ENCODE measurements at regions not wholly inside any gene's neighbourhood (a gene's known extent, or its start where the extent isn't known, plus 50 kb on each side); places are given as distances from the start of the nearest gene placed in this dataset.

DNA sequence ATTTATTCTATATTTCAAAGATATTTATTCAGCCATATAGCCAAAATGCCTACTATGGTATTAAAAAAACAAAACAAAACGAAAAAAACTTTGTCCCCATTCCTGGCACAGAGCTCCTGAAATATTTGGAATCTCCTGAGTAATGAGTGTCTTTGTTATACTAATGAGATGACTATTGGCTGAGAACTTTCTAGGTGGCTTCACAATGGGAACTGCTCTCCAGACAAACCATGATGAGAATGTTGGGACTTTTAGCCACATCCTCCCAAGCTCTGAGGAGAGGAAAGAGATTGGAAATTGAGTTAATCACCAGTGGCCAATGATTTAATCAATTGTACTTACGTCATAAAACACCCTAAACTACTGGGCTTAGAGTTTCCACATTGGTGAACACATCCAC lies 631.8 kb upstream of the SETBP1 start:
- no peak for DNase-seq

DNA sequence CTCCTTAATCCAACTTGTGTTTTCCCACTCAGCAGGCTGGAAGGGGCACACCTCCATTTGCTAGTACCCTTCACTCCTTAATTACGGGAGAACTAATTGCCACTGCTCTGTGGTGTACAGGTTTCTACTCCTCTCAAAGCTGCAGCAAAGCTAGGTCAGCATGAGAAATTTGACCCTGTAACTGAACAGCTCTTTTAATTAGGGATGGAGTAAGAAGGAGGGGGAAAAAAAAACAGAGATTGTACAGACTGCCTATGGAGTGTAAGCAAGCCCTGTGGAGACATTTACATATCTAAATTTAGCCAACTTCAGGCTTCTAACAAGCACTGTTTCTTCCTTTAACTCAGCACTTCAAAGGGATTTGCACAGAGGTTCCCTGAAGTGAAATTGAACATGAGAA lies 629.7 kb upstream of the SETBP1 start:
- DNase-seq, result no peak

DNA sequence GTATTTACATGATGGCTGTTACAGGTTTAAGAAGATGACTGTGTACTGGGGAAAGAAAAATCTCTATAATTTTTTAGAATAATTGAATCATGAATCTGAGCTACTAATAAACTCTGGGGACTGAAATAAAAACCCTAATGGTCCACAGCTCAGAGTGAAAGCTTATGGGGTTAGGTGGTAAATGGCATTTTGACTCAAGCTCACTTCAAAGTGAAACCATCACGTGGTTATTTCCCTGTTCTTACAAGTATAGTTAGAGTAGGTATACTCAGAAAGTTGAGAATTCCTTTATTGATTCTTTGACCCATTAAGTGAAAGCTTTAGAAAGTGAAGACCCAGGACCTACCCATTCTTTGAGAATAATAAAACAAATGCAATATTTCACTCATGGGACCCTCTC lies 626.2 kb upstream of the SETBP1 start:
- no peak for DNase-seq

DNA sequence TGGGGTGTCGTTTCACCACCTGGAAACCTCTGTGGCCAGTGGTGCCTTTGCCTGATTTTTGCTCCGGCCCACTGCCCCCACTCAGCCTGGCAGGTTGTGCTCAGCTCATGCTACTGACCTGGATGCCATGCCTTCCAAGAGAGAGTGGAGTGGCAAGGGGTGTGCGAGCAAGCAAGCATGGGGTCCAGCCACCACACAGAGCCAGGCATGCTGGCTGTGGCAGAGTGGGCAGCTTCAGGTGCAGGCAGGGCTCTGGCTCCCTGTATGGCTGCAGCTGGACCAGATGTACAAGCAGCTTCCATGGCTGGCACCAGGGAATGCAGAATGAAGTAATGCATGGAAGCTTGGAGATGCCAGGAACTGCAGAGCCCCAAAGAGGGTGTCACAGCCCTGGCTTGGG lies 620.5 kb upstream of the SETBP1 start:
- no peak for DNase-seq

DNA sequence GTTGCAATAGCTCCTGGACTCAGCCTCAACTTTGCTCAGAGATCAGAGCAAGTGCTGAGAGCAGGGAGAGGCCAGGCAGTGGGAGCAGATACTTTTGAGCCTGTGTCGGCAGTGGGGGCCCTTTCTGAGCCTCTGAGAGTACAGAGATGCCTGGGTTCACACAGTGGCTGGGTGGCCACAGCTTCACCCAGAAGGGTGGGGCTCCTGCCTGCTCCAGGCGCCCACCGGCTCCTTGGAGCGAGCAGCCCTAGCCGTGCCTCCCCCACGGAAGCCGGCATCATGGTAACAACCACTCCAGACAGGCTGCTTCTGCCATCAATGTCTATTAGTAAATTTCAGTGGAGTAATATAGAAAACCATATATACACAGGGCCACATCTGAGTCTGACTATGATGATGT lies 619.2 kb upstream of the SETBP1 start:
- no peak for DNase-seq

DNA sequence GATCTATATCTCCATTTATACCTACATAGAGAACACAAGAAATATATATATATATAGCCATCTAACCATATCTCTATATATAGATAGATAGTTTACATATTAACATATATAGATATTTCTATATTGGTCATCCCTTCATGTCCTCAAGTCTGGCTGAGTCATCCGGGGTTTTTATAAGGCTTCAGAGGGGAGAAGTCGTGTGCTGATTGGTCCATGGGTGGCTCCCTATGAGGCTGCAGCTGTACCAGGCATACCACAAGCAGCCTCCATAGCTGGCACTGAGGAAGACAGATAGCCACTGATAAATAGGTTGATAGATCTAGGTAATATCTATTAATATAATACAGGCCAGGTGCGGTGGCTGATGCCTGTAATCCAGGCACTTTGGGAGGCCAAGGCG lies 618.3 kb upstream of the SETBP1 start:
- DNase-seq, result no peak

DNA sequence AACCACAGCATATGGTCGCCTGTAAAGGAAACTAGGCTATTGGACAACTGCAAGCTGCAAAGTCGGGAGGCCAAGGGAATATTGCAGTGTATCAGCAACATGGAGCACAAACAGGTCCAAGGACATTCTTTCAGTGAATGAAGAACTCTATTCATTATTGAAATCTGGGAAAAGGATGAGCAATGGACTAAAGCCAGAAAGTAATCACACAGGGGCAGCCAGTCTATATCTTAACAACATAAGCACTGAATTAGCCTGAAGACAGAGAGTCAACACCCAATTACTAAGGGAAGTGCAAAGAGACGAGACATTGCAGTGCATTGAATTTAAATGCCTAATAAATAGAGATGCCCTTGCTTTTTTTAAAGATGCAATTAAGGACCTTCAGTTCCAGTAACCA lies 615.5 kb upstream of the SETBP1 start:
- peak in 1 of 3 donors; percentile 34 for DNase-seq

DNA sequence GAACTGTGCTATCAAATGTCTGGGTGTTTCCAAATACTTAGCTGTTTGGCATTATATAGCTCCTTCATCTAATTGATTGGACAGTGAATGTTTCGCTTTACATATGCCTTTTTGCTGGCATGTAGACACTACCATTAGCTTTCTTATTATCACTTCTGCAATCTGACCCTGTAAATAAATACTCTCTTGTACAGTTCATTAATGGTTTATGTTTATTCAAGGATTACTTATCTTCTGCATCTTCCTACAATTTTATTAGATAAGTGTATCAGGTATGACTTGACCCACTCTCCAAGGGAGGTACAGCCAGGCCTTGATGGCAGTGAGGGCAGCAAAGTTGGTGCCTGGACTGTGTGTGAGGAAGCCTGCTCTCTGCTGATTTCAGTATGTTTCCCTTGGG lies 614.1 kb upstream of the SETBP1 start:
- DNase-seq, result no peak

DNA sequence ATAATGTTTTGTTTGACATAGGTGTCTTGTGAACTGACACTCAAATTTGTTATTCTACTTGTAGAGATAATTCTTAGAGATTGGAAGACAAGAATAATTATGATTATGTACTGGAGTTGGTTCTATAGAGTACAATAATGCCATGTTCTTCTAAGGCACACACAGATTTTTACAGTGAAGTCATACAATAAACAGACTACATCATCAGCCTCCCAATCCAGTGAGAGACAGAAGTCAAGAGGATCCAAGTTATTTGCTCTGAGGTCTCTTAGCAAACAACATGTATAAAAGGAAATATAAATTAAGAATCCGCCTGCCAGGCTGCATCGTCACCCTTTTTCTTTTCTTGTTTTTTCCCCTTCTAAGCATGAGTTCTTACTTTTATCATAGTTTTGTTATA lies 613.5 kb upstream of the SETBP1 start:
- no peak for DNase-seq

DNA sequence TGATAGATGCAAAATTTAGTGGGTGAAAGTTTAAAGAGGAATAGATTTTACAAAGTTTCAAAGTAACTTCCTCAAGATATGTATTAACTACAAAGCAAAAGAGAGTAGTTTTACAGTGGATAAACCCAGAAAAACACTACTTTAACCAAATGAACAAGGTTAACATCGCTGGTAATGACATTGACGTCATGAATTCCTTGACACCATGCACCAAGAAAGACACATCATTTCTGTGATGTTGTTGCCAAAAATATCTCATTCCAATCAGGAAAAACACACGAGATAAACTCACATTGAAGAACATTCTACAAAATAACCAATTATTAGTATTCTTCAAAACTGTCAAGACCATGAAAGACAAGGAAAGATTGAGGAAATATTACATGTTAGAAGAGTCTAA lies 605.6 kb upstream of the SETBP1 start:
- no peak for DNase-seq

DNA sequence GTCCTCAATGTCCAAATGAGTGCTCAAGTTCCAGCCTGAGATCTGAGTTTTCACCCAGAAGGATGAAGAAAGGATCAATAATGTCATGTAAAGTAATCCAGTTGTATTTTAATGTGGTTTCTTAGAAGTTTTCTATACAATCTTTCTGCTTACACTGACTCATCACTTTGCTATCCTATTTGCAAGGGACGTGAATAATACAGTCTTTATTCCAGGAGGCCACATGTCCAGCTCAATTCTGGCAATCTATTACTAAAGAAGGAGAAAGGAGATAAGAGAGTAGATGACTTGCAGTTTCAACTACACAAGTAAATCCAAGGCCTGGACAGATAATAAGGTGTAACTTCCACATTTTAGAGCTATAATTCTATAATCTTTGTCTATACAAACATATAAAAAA lies 601.1 kb upstream of the SETBP1 start:
- DNase-seq, result peak in 2 of 3 donors; percentile 18 to 31

DNA sequence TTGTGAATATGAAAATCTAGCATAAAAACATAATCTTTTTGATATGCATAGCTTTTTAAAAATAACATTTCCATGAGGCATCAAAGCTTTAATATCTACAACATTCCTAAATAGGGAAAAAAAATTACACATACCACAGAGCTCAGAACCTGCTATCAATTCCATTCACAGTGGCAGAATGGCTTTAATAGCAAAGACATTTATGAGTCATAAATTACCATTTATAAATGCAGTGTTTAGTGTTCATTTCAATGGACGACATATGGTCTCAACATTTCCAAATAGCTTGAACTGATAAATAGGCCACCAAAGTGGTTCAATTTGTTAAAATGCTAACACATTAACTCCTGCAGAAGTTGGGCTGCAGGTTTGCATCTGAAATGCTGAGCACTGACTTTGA lies 600.6 kb upstream of the SETBP1 start:
- DNase-seq, result no peak

DNA sequence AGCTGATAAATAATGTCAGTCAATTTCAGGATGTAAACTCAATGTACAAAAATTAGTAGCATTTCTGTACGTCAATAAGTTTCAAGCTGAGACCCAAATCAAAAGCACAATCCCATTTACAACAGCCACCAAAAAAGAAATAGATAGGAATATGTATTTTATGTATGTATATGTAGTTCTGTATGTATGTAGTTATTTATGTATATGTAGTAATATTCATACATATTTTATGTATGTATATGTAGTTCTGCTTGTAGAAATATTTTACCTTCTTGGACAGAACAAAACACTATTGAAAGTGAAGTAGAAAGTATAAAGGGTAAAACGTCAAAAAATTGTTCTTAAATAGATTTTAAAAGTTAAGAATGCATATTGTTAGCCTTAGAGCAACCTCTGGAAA lies 591.0 kb upstream of the SETBP1 start:
- no peak for DNase-seq

DNA sequence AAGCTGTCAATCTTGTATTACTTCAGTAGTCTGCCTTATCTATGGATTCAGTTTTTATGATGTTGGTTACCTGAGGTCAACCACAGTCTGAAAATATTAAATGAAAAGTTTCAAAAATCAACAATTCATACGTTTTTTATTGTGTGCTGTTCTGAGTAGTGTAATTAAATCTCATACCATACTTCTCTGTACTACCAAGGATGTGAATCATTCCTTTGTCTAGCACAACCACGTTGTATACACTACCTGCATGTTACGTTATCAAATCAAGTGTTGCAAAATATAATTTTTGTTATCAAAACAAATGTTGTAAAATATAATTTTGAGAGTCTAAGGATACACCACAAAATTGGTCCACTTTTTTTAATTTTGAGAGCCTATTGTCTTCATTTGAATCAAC lies 590.2 kb upstream of the SETBP1 start:
- no peak for DNase-seq

DNA sequence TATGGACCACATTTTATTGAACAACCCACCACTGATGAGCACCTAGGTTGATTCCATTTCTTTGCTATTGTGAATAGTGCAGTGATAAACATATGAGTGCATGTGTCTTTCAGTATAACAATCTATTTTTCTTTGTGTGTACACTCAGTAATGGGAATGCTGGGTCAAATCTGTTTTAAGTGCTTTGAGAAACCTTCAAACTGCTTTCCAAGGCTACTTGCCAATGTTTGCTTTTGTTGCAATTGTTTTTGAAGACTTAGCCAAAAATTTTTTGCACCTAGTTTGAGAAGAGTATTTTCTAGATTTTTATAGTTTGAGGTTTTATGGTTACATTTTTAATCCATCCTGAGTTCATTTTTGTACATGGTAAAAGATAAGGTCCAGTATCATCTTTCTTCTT lies 587.4 kb upstream of the SETBP1 start:
- peak in 1 of 3 donors; percentile 13 for DNase-seq

DNA sequence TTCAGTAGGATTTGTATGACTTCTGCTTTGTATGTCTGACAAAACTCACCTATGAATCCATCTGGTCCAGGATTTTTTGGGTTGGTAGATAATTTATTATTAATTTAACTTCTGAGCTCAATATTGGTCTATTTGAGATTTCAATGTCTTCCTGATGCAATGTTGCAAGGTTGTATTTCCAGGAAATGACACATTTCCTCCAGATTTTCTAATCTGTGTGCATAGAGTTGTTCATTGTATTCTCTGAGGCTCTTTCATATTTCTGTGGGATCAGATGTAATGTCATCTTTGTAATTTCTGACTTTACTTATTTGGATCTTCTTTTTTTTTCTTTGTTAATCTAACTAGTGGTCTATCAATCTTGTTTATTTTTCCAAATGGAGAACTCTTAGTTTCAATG lies 584.7 kb upstream of the SETBP1 start:
- DNase-seq, result no peak

DNA sequence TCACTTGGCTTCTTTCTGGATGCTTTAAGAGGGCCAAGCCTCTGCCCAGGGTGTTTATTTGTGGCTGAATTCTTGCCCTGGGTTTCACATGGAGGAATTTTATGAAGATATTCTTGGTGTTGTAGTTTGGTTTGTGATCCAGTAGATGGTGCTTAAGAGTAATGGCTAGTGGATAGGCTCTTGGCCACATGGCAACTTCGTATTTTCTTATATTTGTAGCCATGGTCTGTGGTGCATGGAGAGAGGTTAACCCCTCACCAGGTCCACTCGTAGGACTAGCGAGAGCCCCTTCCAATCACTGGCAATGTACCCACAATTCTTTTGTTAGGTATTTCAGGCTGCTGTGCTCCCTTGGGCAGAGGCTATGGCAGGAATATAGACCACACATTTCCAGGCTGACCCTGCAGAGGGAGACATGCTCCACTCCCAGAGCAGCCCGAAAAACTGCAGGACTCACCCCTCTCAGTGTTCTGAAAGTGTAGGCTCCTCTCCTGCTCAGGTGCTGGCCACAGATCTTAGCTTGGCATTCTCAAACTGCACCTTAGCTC lies 582.1 kb upstream of the SETBP1 start:
- peak in 1 of 3 donors; percentile 23 for DNase-seq

DNA sequence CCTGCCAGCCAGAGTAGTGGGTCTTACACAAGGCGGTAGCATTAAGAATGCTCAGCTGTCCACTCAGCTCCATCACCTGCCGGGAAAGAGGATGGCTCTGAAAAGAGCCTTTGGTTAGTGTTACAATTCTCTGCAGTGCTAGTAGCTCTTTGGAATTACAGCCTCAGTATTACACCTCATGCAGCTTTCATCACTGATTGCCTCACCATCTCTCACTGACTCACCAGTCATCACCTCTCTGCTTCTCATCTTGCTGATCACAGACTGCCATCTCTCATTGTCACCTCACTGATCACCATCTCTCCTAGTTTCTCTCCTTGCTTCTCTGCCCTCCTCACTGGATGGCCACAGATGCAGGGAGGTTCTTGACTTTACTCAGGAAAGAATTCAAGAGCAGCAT lies 573.5 kb upstream of the SETBP1 start:
- no peak for DNase-seq

DNA sequence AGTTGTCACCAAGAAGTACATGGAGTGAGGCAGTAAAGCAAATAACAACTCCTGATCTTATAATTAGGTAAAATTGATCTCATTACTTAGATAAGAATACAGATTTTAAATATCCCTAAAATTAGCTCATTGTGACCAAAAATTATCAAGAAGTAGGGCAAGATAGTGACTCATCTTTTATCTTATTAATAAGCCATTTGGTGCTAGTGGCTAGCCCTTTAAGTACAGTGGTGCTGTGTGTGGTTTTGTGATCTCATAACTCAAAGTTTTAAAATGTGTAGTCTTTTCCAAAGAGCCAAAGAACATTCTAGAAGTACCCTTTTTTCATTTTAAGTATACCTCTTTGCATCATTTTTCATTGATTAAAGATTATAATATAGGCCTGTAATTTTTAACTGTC lies 569.4 kb upstream of the SETBP1 start:
- no peak for DNase-seq

DNA sequence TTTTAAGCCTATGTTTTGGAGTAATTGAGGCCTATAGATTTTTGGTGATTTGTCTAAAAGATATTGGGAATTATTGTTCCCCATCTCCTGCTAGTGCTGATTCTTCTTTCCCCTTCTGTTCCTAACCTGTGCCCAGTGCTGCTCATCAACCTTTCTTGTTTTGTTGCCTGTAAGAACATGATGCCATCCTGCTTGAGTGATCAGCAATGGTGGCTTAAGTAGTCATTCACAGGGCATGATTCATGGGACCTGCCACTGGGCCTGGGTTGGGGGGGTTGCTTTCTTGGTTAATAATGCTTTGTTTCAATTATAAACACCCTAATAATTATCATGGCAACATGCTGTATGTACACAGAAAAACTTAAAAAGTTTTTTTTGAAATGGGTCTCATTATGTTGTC lies 562.9 kb upstream of the SETBP1 start:
- no peak for DNase-seq

DNA sequence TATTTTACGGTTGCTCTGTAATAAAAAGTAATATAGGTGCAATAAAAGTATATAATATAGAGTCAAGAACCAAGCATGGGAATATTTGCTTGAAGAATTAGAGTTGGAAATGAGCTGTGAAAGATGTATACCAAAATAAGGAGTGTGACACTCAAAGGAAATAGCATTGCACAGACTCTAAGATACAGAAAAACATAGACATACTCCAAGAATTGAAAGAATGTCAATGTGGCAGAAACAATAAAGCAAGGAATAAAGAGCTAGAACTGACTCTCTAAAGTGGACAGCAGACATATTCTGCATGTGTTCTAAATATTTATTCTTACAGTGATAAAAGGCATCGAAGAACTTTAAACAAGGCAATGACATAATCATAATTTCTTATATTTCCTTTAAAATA lies 561.1 kb upstream of the SETBP1 start:
- no peak for DNase-seq

DNA sequence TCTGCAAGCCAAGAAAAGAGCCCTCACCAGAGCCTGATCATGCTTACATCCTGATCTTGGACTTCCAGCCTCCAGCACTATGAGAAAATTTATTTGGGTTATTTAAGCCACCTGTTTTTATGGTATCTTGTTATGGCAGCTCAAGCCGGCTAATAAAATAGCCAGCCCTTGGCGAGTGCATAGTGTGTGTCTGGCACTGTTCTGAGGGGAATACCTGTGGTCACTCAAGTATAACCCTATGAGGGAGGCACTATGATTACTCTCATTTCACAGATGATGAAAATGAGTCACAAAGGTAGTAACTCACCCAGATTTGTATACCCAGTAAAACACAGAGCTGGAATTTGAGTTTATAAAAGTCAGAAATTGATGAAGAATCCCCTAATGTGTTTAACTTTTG lies 556.9 kb upstream of the SETBP1 start:
- DNase-seq, result no peak

DNA sequence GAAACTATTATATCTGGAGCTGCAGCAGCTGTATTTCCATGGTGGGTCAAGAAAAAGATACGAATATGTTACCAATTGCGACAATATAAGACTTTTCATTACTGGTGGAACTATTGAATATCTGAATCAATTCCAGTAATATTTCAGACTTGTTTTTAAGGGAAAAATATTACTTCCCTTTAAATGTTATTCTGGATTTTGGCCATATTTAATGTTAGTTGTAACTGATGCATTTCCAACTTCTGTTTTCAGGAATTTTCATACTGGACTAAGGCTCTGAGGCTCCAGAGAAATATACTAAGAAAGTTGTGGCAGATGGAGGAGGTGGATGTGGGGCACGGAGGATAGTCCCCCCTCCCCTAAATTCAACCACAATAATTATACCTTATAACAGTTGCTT lies 555.2 kb upstream of the SETBP1 start:
- DNase-seq, result peak in 2 of 3 donors; percentile 16 to 64

DNA sequence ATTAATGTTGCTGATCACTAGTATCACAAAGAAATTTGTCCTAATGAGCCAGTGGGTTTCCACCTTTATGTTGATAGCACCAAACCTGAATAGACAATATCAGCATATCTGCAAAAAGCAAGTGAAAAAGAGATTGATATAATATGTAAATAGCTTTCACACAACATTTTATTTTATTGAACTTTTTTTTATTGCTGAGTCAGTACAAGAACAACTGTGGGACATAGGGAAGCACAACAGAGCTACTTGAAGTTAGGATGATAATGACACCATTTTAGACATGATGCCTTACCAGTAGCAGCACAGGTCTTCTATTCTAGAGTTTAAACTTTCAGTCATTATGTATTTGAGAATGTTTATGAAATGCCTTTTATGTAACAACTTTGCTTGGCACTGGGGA lies 554.1 kb upstream of the SETBP1 start:
- DNase-seq, result no peak

DNA sequence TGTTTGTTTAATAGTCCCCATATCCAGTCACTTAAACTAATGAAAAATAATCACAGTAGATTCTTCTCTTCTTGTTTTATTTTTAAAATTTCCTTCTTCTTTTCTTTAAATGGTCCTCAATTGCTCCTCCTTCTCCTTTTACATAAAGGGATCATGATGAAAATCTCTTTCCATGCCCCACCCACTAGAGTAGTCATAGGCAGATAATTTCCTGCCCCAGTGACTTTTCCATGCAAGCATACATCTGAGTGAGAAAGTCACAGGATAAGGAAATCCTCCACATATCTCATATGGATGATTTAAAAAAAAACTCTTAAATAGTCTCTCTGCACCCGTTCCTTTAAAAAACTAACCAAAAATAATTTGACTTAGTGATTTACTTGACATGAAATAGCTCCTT lies 552.3 kb upstream of the SETBP1 start:
- DNase-seq, result no peak
